ENCODE measurements at regions not wholly inside any gene's neighbourhood (a gene's known extent, or its start where the extent isn't known, plus 50 kb on each side); places are given as distances from the start of the nearest gene placed in this dataset.

DNA sequence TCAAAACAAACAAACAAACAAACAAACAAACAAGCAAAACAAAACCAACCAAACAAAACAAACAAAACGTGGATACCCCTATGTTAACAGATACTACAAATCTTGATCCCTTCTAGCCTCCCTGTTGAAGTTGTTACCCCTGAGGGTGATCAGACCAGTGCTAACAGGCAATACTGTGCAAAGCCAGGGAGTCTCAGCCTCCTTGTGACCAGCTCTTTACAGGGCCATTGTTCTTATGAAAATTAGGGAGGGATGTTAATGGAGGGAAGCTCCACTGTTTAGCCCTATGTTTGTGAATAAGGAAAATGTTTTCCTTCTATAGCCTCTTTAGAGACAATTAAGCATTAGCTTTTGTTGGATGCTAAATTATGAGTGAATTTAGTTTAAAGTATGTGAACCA is 1072.1 kb upstream of the WWC1 start:
- TF ChIP-seq, protein P1, sequence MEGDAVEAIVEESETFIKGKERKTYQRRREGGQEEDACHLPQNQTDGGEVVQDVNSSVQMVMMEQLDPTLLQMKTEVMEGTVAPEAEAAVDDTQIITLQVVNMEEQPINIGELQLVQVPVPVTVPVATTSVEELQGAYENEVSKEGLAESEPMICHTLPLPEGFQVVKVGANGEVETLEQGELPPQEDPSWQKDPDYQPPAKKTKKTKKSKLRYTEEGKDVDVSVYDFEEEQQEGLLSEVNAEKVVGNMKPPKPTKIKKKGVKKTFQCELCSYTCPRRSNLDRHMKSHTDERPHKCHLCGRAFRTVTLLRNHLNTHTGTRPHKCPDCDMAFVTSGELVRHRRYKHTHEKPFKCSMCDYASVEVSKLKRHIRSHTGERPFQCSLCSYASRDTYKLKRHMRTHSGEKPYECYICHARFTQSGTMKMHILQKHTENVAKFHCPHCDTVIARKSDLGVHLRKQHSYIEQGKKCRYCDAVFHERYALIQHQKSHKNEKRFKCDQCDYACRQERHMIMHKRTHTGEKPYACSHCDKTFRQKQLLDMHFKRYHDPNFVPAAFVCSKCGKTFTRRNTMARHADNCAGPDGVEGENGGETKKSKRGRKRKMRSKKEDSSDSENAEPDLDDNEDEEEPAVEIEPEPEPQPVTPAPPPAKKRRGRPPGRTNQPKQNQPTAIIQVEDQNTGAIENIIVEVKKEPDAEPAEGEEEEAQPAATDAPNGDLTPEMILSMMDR (IDR thresholded peaks at IDR 0.05; ENCODE audit: low read depth, low read length, missing input control): no peak
- no peak for TF ChIP-seq FOXA1 (IDR thresholded peaks at IDR 0.05)
- no peak for TF ChIP-seq YY1 (IDR thresholded peaks at IDR 0.05)
- no peak for TF ChIP-seq RXRA (IDR thresholded peaks at IDR 0.05)
- no peak for TF ChIP-seq NR2F2 (IDR thresholded peaks at IDR 0.05)

All from liver (tissue), 3 donors.